BLaER1 (cell line): ENCODE measurements at regions not wholly inside any gene's neighbourhood (a gene's known extent, or its start where the extent isn't known, plus 50 kb on each side); places are given as distances from the start of the nearest gene placed in this dataset.

Experiments
- H3K27ac ChIP-seq: shearing (Covaris generic); formaldehyde crosslinking; 2 replicates; pipeline ENCODE4 v1.8.1; 2022
- H3K27me3 ChIP-seq: shearing (Covaris generic); formaldehyde crosslinking; 2 replicates; pipeline ENCODE4 v1.8.1; 2022
- H3K36me3 ChIP-seq: shearing (Covaris generic); formaldehyde crosslinking; 2 replicates; pipeline ENCODE4 v1.8.1; 2022
- H3K4me1 ChIP-seq: shearing (Covaris generic); formaldehyde crosslinking; 2 replicates; pipeline ENCODE4 v1.8.1; 2022
- H3K4me2 ChIP-seq: shearing (Covaris generic); formaldehyde crosslinking; 2 replicates; pipeline ENCODE4 v1.8.1; 2022
- H3K4me3 ChIP-seq: shearing (Covaris generic); formaldehyde crosslinking; 2 replicates; pipeline ENCODE4 v1.8.1; 2022
- H3K9ac ChIP-seq: shearing (Covaris generic); formaldehyde crosslinking; 2 replicates; pipeline ENCODE4 v1.8.1; 2022
- H3K9me3 ChIP-seq: shearing (Covaris generic); formaldehyde crosslinking; 2 replicates; pipeline ENCODE4 v1.8.1; 2022
- H4K20me1 ChIP-seq: shearing (Covaris generic); formaldehyde crosslinking; 2 replicates; pipeline ENCODE4 v1.8.1; 2022
- Cebpa-rat ChIP-seq: shearing (Covaris generic); IDR thresholded peaks from 2 replicates; pipeline ENCODE4 v1.8.1; 2022

DNA sequence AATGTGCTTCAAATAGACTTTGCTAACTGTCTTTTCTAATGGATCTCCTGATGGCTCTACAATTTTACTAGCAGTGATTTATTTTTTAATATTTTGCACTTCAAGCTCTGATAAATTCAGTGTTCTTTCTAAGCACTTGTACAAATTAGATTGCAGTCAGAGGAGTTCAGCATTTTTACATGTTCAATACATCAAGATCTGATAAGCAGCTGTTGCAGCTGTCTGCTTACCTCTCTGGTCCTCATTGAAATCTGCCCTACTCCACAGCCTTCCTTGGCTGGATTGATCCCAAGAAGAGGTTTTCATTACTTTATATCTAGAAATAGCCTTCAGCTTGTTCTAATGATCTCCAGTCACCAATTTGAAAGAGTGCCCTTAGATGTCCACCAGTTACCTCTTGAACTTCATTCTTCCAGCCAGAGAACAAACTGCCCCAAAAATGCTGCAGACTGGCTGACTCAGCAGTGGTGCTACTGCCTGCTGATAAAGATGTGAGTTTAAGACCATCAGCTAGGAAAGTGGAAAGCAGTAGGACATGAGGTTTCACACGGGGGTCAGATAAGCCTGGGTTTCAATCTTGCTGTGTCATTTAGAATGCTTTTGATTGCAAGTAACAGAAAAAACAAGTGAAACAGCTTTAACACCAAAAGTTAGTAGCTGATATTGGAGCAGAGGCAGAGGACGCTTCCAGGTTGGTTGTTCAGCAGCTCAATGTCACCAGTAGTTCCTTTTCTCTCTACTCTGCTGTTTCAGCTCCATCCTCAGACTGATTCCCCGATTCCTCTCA is 350.9 kb upstream of the NPVF start:
- Histone ChIP-seq H3K4me1 (no peaks in the 10 kb centered on the region), H3K9ac (no peak overlapping the region), H3K4me2 (no peak overlapping the region), H3K4me3 (no peak overlapping the region), H4K20me1 (no peaks in the 10 kb centered on the region), H3K9me3 (no peaks in the 10 kb centered on the region), H3K27ac (no peak overlapping the region), H3K36me3 (no peaks in the 10 kb centered on the region), H3K27me3 (no peaks in the 10 kb centered on the region)
- TF ChIP-seq Cebpa-rat, result no peak

GRCh38 chr7:25579778-25580075 is 351.4 kb upstream of the NPVF start:
- Histone ChIP-seq H3K4me2 (no peak overlapping the region), H3K4me3 (no peak overlapping the region), H3K9ac (no peak overlapping the region), H3K27ac (no peak overlapping the region), H3K9me3 (no peaks in the 10 kb centered on the region), H3K27me3 (no peaks in the 10 kb centered on the region), H4K20me1 (no peaks in the 10 kb centered on the region), H3K36me3 (no peaks in the 10 kb centered on the region), H3K4me1 (no peaks in the 10 kb centered on the region)
- no peak for TF ChIP-seq Cebpa-rat

- H3K9me3 ChIP-seq, result no peaks in the 10 kb centered on the region
- H3K27me3 ChIP-seq, result no peaks in the 10 kb centered on the region
- H3K36me3 ChIP-seq, result no peaks in the 10 kb centered on the region
- TF ChIP-seq Cebpa-rat, result no peak
- no peak overlapping the region for H3K4me2 ChIP-seq
- no peak overlapping the region for H3K4me3 ChIP-seq
- no peaks in the 10 kb centered on the region for H4K20me1 ChIP-seq
- no peak overlapping the region for H3K9ac ChIP-seq
- no peak overlapping the region for H3K27ac ChIP-seq
- no peaks in the 10 kb centered on the region for H3K4me1 ChIP-seq
These were observed 351.9 kb upstream of the NPVF start for GRCh38 chr7:25580141-25580540.

DNA sequence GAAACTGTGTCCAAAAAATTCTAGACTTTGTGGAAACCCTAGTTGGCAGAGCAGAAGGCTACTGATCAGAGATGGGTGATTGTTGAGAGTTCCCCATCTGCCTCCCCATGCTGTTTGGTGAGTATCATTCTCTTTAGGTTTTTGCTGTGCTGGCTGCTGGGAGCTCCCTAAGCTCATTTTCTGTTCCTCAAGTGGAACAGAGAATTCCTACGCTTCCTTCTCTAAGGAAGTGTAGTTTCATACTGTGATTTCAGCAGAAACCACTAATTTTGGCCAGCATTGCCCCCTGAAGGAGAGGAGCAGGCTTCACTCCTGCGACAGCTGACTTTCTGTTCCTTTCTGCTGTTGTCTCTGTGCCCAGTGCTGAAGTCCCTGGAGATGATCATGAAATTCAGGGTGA is 355.3 kb upstream of the NPVF start:
- H3K36me3 ChIP-seq, result no peaks in the 10 kb centered on the region
- H3K4me3 ChIP-seq, result no peak overlapping the region
- H3K4me1 ChIP-seq, result no peaks in the 10 kb centered on the region
- H3K4me2 ChIP-seq, result no peak overlapping the region
- H3K27ac ChIP-seq, result no peak overlapping the region
- H3K9me3 ChIP-seq, result no peaks in the 10 kb centered on the region
- H3K27me3 ChIP-seq, result no peaks in the 10 kb centered on the region
- H3K9ac ChIP-seq, result no peak overlapping the region
- no peaks in the 10 kb centered on the region for H4K20me1 ChIP-seq
- TF ChIP-seq Cebpa-rat, result no peak

- Histone ChIP-seq H3K4me3 (no peak overlapping the region), H3K9ac (no peak overlapping the region), H3K27me3 (no peaks in the 10 kb centered on the region), H3K9me3 (no peaks in the 10 kb centered on the region), H3K4me2 (no peak overlapping the region), H3K36me3 (no peaks in the 10 kb centered on the region), H3K4me1 (no peaks in the 10 kb centered on the region), H3K27ac (no peak overlapping the region), H4K20me1 (no peaks in the 10 kb centered on the region)
- TF ChIP-seq Cebpa-rat, result no peak
These were observed 356.0 kb upstream of the NPVF start for GRCh38 chr7:25584112-25584938.

DNA sequence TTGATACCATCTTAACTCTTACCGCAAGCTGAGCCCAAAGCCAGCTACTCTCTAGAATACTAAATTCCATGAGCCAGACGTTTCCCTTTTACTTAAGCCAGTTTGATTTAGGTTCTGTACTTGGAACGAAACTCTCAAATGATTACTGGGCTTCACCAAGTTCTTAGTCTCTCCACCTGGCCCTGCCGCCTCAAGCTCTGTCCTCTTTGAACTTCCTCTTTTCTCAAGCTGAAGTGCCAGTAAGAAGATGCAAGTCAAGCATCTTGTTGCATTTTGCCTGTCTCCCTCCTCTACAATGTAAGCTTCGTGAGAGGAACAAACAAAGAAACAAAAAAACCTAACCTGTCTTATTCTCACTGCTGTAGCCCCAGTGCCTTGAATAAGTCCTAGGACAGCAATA is 358.2 kb upstream of the NPVF start:
- Histone ChIP-seq H4K20me1 (no peaks in the 10 kb centered on the region), H3K27me3 (no peaks in the 10 kb centered on the region), H3K9ac (no peak overlapping the region), H3K36me3 (no peaks in the 10 kb centered on the region), H3K4me3 (no peak overlapping the region), H3K9me3 (no peaks in the 10 kb centered on the region), H3K4me1 (no peaks in the 10 kb centered on the region), H3K4me2 (no peak overlapping the region), H3K27ac (no peak overlapping the region)
- no peak for TF ChIP-seq Cebpa-rat

- Histone ChIP-seq H3K4me1 (no peaks in the 10 kb centered on the region), H3K9ac (no peak overlapping the region), H3K4me2 (no peak overlapping the region), H3K9me3 (no peaks in the 10 kb centered on the region), H3K27ac (no peak overlapping the region), H3K4me3 (no peak overlapping the region), H4K20me1 (no peaks in the 10 kb centered on the region), H3K36me3 (no peaks in the 10 kb centered on the region), H3K27me3 (no peaks in the 10 kb centered on the region)
- TF ChIP-seq Cebpa-rat, result no peak
These were observed 365.8 kb upstream of the NPVF start for GRCh38 chr7:25594122-25594521.

DNA sequence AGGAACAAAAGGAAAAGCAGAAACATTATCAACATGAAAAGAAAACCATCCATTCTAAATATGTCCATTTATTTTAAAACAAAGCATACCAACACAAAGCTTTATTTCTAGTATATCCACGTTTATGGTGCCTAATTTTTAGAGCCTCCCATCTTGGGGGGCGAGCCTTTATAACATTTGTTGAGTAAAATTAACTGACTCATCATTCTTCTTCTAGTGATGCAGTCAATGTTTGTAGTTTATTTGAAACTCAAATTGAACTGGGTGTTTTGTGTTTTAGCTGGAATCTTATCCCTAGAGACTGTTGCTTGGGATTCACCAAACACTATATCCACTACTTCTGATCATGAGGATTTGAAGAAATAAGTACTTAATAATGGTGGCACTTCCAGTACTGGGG is 366.4 kb upstream of the NPVF start:
- H3K9me3 ChIP-seq, result no peaks in the 10 kb centered on the region
- no peak overlapping the region for H3K27ac ChIP-seq
- no peaks in the 10 kb centered on the region for H3K4me1 ChIP-seq
- no peak overlapping the region for H3K4me3 ChIP-seq
- no peaks in the 10 kb centered on the region for H3K36me3 ChIP-seq
- H4K20me1 ChIP-seq, result no peaks in the 10 kb centered on the region
- no peak for TF ChIP-seq Cebpa-rat
- H3K4me2 ChIP-seq, result no peak overlapping the region
- H3K27me3 ChIP-seq, result no peaks in the 10 kb centered on the region
- H3K9ac ChIP-seq, result no peak overlapping the region

- Histone ChIP-seq H3K4me1 (no peaks in the 10 kb centered on the region), H3K27ac (no peak overlapping the region), H3K4me3 (no peak overlapping the region), H3K4me2 (no peak overlapping the region), H3K9me3 (no peaks in the 10 kb centered on the region), H3K36me3 (no peaks in the 10 kb centered on the region), H4K20me1 (no peaks in the 10 kb centered on the region), H3K27me3 (no peaks in the 10 kb centered on the region), H3K9ac (no peak overlapping the region)
- no peak for TF ChIP-seq Cebpa-rat
These were observed 367.7 kb upstream of the NPVF start for GRCh38 chr7:25595996-25596395.

- Histone ChIP-seq H3K4me2 (no peak overlapping the region), H3K9ac (no peak overlapping the region), H4K20me1 (no peaks in the 10 kb centered on the region), H3K27me3 (no peaks in the 10 kb centered on the region), H3K9me3 (no peaks in the 10 kb centered on the region), H3K27ac (no peak overlapping the region), H3K4me1 (no peaks in the 10 kb centered on the region), H3K36me3 (no peaks in the 10 kb centered on the region), H3K4me3 (no peak overlapping the region)
- TF ChIP-seq Cebpa-rat, result no peak
These were observed 368.2 kb upstream of the NPVF start for GRCh38 chr7:25596443-25596842.
